ENCODE measurements at regions not wholly inside any gene's neighbourhood (a gene's known extent, or its start where the extent isn't known, plus 50 kb on each side); places are given as distances from the start of the nearest gene placed in this dataset.

DNA sequence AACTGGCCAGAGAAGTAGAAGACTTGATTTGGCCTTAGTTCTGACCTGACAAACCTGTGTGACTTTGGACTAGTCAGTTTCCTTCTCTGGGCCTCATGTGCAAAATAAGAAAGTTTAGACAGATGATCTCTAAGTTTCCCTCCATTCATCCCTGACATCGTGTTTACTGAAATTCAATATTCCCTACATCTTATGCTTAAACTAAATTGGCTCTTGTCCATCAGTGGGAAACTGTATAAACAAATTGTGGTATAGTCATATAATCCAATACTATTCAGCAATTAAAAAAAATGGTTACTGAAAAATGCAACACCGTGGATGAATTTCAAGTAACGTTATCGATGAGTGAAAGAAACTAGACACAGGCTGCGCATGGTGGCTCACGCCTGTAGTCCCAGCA lies 64.4 kb upstream of the HRH1 start:
- no peak for DNase-seq

DNA sequence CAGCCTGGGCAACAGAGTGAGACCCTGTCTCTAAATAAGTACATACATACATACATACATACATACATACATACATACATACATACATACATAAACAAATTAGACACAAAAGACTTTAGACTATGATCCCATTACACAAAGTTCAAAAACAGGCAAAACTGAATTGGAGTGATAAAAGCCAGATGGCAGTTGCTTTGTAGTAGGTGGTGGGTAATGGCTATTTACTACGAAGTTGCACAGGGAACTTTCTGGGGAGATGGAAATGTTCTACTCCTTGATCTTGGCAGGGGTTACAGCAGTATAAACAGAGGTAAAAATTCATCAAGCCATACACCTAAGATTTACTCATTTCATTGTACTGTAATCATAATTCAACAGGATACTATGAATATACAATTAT lies 63.7 kb upstream of the HRH1 start:
- no peak for DNase-seq

DNA sequence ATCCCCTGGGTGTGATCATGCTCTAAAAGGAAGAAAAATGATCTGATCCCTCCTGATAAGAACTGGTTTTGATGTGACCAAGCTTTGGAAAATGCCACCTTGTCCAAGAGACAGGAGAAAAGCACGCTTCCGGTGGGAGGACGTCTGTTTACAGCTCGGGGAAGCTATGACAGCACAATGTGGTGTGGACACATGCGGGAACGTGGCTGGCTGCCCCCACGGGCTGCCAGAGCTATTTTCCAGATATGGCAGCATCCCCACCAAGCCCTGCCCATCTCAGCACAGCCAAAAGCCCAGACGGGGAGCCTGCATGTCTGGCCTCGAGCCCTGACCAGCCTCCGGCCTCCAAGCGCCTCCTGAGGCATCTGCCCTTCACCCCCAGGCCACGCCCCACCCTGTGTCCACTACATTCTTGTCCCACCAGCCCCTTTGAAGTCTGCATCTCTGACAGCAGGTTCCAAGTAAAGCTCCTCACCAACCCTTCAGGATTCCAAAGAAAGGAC lies 63.2 kb upstream of the HRH1 start:
- no peak for DNase-seq

DNA sequence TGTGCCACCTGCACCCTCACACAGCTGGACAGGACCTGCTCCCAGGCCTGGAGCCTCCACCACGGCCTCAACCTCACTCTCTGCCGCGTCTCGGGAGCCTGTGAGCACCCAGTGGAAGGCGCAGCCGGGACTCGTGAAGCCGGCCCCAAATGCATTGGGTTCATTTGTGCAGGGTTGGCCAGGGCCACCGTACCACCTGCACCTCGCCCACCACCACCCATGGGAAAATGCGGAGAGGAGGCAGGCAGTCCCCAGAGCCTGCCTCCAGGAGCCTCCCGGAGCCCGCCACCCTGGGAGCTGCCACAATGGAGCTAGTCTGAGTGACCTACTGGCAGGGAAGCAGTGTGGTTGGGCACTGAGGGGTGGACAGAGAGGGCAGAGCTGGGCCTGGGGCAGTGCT lies 62.5 kb upstream of the HRH1 start:
- no peak for DNase-seq

DNA sequence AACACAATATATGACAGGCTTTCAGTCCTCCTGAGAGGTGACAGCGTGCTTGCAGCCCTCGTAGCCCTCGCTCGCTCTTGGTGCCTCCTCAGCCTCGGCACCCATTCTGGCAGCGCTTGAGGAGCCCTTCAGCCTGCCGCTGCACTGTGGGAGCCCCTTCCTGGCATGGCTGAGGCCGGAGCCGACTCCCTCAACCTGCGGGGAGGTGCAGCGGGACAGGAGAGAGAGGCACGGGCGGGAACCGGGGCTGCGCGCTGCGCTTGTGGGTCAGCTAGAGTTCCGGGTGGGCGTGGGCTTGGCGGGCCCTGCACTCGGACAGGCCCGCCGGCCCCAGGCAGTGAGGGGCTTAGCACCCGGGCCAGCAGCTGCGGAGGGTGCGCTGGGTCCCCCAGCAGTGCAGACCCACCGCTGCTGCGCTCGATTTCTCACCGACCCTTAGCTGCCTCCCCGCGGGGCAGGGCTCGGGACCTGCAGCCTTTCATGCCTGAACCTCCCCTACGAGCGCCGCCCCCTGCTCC lies 60.4 kb upstream of the HRH1 start:
- no peak for DNase-seq

DNA sequence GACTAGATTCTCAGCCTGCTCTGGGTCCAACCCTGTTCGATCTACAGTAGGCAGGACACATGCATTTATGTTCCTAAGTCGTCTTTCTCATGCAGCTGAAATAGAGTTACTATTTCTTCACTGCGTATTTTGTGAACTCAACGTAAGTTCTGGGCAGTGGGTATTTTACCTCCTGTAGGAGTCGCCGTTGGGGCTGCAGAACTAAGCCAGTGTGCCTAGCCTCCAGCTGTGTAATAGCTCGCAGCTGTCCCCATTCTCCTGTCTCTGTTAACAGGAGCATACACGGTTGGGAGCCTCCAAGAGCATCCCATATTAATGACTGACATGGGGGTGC lies 58.4 kb upstream of the HRH1 start:
- DNase-seq = no peak

DNA sequence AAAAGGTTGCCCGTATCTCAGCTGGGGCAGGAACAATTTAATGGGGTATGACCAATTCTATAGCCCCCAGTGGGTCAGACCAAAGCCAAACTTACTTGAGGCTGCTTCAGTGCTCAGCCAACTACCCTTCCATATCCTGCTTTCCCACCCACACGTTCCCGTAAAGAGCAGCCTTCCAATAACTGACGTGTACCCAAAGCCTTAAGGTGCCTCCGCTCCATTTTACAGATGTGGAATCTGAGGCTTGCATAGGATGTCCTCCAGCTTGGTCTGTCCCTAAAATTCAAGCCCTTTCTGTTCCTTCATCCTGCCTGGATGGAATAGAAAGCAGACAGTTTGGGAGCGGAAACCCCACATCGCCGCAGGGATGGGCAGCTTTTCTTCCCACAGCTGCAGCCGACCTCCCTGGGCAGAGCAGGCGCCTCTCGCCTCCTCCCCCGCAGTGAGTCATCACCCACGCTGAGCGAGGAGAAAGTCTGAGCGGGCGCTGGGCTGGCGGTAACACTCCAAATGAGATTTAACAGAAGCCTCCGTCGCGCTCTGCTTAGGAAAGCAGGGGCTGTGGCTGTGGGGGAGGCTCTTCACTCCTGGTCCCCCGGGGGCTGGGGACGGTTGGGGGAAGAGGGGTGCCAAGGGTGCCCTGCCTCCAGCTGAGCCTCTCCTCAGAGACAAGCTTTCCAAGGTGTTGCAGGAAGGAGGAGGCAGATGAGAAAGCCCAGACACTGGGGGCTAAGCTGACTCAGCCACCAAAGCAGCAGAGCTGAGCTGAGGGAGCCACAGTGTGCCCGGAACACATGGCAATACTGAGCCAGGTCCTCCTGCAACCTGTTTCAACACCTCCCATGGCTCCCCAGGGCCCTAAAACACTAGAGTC lies 57.8 kb upstream of the HRH1 start:
- DNase-seq = peak; percentile 4

DNA sequence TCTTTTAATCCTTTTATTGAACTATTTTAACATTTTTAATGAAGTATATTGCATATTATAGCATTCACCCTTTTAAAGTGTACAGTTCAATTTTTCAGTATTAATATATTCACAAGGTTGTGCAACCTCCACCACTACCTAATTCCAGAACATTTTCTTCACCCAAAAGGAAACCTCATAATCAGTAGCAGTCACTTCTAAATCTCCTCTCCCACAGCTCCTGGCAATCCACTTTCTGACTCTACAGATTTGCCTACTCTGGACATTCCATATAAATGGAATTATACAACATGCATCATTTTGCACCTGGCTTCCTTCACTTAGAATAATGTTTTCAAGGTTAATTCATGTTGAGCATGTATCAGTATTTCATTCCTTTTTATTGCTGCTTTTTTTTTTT lies 55.0 kb upstream of the HRH1 start:
- no peak for DNase-seq
